GM12872 (cell line): ENCODE measurements at regions not wholly inside any gene's neighbourhood (a gene's known extent, or its start where the extent isn't known, plus 50 kb on each side); places are given as distances from the start of the nearest gene placed in this dataset.

Experiments
- TF ChIP-seq, protein P1 (sequence below): IDR thresholded peaks from 3 replicates; pipeline ENCODE4 v1.5.1; 2011; ENCODE audit warnings: low read depth, mild to moderate bottlenecking, low read length, moderate library complexity; ENCODE audit not compliant: insufficient read depth

DNA sequence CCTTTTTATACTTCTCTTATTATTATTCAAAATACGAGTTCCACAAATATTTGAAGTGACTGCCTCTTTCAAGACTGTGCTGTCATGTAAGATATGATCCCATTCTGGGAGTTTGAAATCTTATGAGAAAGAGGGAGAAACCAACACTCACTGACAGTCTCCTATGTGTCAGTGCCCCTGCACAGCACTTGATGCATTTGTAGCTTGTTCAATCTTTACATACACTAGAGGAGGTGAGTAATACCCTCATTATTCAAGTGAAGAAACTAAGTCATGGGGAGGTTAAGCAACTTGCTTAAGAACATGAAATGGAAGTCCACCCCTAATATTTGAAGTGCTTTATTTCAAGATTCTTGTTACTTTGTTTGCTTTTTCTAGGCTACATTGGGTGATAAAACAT is 459.5 kb upstream of the FANCL start:
- TF ChIP-seq, protein P1, sequence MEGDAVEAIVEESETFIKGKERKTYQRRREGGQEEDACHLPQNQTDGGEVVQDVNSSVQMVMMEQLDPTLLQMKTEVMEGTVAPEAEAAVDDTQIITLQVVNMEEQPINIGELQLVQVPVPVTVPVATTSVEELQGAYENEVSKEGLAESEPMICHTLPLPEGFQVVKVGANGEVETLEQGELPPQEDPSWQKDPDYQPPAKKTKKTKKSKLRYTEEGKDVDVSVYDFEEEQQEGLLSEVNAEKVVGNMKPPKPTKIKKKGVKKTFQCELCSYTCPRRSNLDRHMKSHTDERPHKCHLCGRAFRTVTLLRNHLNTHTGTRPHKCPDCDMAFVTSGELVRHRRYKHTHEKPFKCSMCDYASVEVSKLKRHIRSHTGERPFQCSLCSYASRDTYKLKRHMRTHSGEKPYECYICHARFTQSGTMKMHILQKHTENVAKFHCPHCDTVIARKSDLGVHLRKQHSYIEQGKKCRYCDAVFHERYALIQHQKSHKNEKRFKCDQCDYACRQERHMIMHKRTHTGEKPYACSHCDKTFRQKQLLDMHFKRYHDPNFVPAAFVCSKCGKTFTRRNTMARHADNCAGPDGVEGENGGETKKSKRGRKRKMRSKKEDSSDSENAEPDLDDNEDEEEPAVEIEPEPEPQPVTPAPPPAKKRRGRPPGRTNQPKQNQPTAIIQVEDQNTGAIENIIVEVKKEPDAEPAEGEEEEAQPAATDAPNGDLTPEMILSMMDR, result no peak

DNA sequence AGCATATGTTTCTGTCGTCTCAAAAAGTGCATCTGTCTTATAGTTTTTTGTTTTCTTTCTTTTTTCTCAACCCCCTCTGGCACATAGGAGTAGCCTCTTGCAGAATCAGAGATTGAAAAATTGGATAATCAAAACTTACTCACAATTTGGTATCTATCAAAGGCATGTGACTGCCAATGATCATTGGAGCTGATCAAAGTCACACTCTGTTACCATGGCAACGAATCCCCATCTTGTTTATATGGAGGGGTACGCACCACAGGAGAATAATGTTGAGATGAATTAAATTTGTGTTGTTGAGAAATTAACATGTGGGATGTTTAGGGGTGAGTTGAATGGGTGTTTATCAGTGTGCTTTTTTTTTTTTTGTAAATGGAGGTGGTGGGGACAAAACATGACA is 458.3 kb upstream of the FANCL start:
- TF ChIP-seq, protein P1, result no peak

DNA sequence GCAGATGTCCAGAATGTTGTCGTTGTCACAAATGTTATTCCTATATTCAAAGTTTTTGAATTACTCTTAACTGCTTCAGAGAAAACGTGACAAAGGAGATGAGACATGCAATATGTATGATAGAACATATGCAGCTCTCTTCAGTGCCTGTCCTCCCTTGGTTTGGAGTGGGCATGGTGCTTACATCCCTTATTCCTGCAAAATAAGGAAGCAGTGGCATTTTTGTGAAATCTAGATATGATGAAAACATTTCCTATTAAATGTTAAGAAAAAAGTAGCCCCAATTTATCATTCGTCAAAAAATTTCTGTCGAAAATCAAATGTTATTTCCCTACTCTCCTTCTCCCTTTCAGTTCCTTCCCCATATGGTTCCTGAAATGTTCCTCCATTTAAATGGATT is 457.5 kb upstream of the FANCL start:
- TF ChIP-seq, protein P1, result no peak

DNA sequence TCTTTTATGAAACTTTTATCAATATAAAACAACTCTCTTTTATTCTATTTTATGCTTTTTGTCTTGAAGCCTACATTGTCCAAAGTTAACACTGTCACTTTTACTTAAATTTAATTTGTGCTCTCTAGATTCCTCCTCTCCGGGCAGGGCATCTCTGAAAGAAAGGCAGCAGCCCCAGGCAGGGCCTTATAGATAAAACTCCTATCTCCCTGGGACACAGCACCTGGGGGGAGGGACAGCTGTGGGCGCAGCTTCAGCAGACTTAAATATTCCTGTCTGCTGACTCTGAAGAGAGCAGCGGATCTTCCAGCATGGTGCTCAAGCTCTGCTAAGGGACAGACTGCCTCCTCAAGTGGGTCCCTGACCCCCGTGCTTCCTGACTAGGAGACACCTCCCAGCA is 447.7 kb upstream of the FANCL start:
- TF ChIP-seq, protein P1, result no peak

DNA sequence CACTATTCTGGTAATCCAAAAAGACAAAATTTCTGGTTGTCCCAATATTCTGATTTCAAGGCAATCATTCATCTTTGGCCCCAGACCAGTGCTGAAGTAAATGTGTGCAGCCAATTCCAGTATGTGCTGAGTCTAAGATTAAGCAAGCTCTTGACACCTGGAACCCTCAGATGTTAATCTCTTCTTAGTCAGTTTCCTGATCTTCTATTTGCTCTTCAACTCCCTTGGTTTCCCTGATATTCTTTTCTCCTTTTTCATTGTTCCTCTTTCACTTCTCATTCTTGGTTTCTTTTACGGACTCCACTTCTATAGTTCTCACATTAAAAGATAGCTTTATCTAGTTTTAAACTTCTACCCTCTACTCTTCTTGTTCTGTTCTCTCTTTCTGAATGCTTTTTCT is 445.7 kb upstream of the FANCL start:
- TF ChIP-seq, protein P1, result no peak

DNA sequence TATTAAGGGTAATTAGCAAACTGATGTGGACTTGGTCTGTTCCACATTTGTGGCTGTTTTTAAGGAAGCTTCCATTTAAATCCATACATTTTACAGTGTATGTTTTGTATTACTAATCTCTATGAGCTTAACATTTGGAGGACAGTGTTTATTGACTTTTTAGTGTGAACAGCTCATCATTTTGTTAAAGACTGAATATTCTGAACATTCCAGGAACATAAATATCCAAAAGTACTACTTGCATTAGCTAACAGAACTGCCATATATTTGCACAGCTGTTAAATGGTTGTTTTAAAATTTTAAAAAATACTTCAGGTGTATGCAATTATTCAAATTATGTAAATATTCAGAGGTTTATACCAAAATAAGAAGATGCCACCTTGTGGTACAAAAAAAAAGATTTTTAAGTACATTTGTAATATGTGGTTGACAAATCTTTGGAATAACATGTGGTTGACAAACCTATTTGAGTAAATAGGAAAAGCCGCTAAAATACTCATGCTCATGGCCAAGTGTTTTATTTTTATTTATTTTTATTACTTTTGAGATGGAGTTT is 439.7 kb upstream of the FANCL start:
- TF ChIP-seq, protein P1, result no peak

DNA sequence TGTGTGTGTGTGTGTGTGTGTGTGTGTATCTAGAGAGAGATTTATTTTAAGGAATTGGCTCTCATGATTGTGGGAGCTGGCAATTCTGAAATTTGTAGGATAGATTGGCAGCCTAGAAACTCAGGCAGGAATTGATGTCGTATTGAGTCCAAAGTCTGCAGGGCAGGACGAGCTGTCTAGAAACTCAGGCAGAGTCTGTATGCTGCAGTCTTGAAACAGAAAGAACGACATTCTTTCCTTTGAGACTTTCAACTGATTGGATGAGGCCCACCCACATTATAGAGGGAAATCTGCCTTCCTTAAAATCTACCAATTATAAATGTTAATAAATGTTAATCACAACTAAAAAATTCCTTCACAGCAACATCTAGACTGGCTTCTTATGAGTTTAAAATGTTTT is 436.6 kb upstream of the FANCL start:
- TF ChIP-seq, protein P1, result no peak
